Esophagus squamous epithelium (tissue), 5 donors: ENCODE measurements at regions not wholly inside any gene's neighbourhood (a gene's known extent, or its start where the extent isn't known, plus 50 kb on each side); places are given as distances from the start of the nearest gene placed in this dataset.

Experiments
- DNase-seq: peaks from one replicate; lab custom pipeline; 2025; lab: John Stamatoyannopoulos, UW
- H3K27ac ChIP-seq, 4 donors: fragments of 200-600 bp; sonication (generic); one replicate each; pipeline ENCODE4 v1.5.1; 2016 to 2019; ENCODE audit warnings: mild to moderate bottlenecking in 1 of 4
- H3K27me3 ChIP-seq, 4 donors: fragments of 200-600 bp; sonication (generic); 1 replicate in 3 of 4; 2 replicates in 1 of 4; pipeline versions ENCODE4 v1.5.1 to v1.6.0; 2017 to 2021; ENCODE audit warnings: antibody characterized with exemption in 1 of 4
- H3K36me3 ChIP-seq, 3 donors: fragments of 200-600 bp; sonication (generic); one replicate each; pipeline ENCODE4 v1.5.1; 2016 to 2019
- H3K4me1 ChIP-seq, 3 donors: fragments of 200-600 bp; sonication (generic); one replicate each; pipeline ENCODE4 v1.5.1; 2017 to 2019
- H3K4me3 ChIP-seq, 4 donors: fragments of 200-600 bp; sonication (generic); 1 replicate in 3 of 4; 2 replicates in 1 of 4; pipeline ENCODE4 v1.5.1; 2016 to 2019; ENCODE audit warnings: mild to moderate bottlenecking in 2 of 4, moderate library complexity in 1 of 4
- H3K9me3 ChIP-seq, 3 donors: fragments of 200-600 bp; sonication (generic); one replicate each; pipeline ENCODE4 v1.5.1; 2016 to 2019
- POLR2A ChIP-seq, 4 donors: fragments of 450-650 bp; IDR thresholded peaks; one replicate each; pipeline ENCODE4 v1.6.1; 2017; ENCODE audit warnings: antibody characterized with exemption in 4 of 4, mild to moderate bottlenecking in 4 of 4, moderate library complexity in 3 of 4
- WGBS, 2 donors: methylation state at CpG; one replicate each; pipeline ENCODE4 v1.1.5; 2018; 5-methylcytosine and 5-hydroxymethylcytosine counted together
- intact Hi-C: fragments of 100-400 bp; cut with DNase I; formaldehyde crosslinking; loops from one replicate; pipeline ENCODE4 v1.15.0; 2022
- TF ChIP-seq, protein P1 (sequence below), 6 experiments: fragments of 450-650 bp in 4 of 6; fragments of 200-600 bp in 2 of 6; sonication (generic) in 2 of 6; IDR thresholded peaks; one replicate each; pipeline ENCODE4 v1.5.1; 2016 to 2019; ENCODE audit warnings: antibody characterized with exemption in 6 of 6, mild to moderate bottlenecking in 4 of 6, moderate library complexity in 4 of 6
- donor health status: DM: yes; HTN: yes; CAD: no.

GRCh38 chr10:105466521-105466920 is 825.4 kb downstream of the SORCS3 start:
- Histone ChIP-seq H3K27me3 (no peaks in the 10 kb centered on the region), H3K27ac (no peak overlapping the region), H3K4me3 (no peak overlapping the region), H3K4me1 (no peaks in the 10 kb centered on the region), H3K36me3 (no peaks in the 10 kb centered on the region), H3K9me3 (peaks cover 0 to 6% (median 4%) of the 10 kb centered on the region in 3 donors)
- intact Hi-C loops, result no loop called here
- WGBS, 2 donors, result 74 to 97% methylated on average over 1 of the region's 1 CpG
- no peak for DNase-seq
- TF ChIP-seq, protein P1, sequence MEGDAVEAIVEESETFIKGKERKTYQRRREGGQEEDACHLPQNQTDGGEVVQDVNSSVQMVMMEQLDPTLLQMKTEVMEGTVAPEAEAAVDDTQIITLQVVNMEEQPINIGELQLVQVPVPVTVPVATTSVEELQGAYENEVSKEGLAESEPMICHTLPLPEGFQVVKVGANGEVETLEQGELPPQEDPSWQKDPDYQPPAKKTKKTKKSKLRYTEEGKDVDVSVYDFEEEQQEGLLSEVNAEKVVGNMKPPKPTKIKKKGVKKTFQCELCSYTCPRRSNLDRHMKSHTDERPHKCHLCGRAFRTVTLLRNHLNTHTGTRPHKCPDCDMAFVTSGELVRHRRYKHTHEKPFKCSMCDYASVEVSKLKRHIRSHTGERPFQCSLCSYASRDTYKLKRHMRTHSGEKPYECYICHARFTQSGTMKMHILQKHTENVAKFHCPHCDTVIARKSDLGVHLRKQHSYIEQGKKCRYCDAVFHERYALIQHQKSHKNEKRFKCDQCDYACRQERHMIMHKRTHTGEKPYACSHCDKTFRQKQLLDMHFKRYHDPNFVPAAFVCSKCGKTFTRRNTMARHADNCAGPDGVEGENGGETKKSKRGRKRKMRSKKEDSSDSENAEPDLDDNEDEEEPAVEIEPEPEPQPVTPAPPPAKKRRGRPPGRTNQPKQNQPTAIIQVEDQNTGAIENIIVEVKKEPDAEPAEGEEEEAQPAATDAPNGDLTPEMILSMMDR (IDR thresholded peaks at IDR 0.05), result no peak
- TF ChIP-seq POLR2A (IDR thresholded peaks at IDR 0.05), result no peak

DNA sequence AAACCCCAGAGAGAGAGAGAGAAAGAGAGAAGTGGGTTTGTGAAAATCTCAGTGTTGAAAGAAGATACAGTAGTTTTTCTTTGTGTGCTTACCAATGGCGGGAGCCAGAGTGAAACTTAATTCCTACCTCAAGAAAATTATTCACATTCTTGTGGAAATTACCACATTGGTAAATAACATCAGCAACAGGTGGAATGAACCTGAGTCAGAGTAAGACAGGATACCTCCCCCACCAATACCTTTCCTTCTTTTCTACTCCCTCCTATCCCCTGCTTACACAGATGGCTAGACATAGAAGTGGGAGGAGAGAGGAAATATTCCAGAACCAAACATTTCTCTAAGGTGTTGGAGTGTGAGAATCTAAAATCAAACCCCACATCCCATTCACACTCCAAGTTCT is 793.9 kb downstream of the SORCS3 start:
- DNase-seq, result no peak
- no peaks in the 10 kb centered on the region for H3K36me3 ChIP-seq
- TF ChIP-seq POLR2A (IDR thresholded peaks at IDR 0.05), result no peak
- TF ChIP-seq, protein P1 (IDR thresholded peaks at IDR 0.05), result no peak
- H3K27ac ChIP-seq, result no peak overlapping the region
- H3K4me3 ChIP-seq, result no peak overlapping the region
- intact Hi-C loops, result no loop called here
- 50 to 91% methylated on average over 1 of the region's 1 CpG for WGBS, 2 donors
- no peaks in the 10 kb centered on the region for H3K4me1 ChIP-seq
- H3K9me3 ChIP-seq, result no peaks in the 10 kb centered on the region
- no peaks in the 10 kb centered on the region for H3K27me3 ChIP-seq

- Histone ChIP-seq H3K4me3 (no peak overlapping the region), H3K4me1 (no peaks in the 10 kb centered on the region), H3K9me3 (no peaks in the 10 kb centered on the region), H3K36me3 (no peaks in the 10 kb centered on the region), H3K27me3 (no peaks in the 10 kb centered on the region), H3K27ac (no peak overlapping the region)
- TF ChIP-seq, protein P1 (IDR thresholded peaks at IDR 0.05), result no peak
- WGBS, 2 donors, result 57 to 66% methylated on average over 4 of the region's 4 CpGs
- intact Hi-C loops, result no loop called here
- no peak for DNase-seq
Observed at GRCh38 chr10:105413997-105414396, 772.9 kb downstream of the SORCS3 start.

DNA sequence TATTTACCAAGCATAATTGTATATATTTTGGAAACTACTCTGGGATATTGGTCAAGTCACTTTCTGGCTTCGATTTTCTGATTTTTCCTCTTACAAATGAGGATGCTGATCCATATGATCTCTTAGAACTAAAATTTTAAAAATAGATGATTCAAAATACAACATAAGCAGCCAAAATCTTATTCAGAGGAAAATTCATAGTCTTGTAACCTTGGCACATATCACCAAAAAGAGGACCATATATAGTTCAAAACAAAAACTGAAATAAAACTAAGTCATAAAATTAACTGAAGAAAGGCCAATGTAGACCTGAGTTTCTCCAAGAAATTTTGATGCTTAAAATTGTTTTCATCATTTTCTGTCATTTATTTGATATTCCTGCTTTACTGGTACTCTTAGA is 768.3 kb downstream of the SORCS3 start:
- H3K27ac ChIP-seq, result no peak overlapping the region
- no peak for DNase-seq
- H3K4me3 ChIP-seq, result no peak overlapping the region
- no peaks in the 10 kb centered on the region for H3K27me3 ChIP-seq
- H3K36me3 ChIP-seq, result no peaks in the 10 kb centered on the region
- no peaks in the 10 kb centered on the region for H3K4me1 ChIP-seq
- TF ChIP-seq, protein P1 (IDR thresholded peaks at IDR 0.05), result no peak
- no peak for TF ChIP-seq POLR2A (IDR thresholded peaks at IDR 0.05)
- no peaks in the 10 kb centered on the region for H3K9me3 ChIP-seq
- WGBS, 2 donors, result 38 to 55% methylated on average over 1 of the region's 1 CpG
- intact Hi-C loops, result no loop called here

GRCh38 chr10:105406488-105406887 is 765.4 kb downstream of the SORCS3 start:
- Histone ChIP-seq H3K27ac (no peak overlapping the region), H3K27me3 (no peaks in the 10 kb centered on the region), H3K36me3 (no peaks in the 10 kb centered on the region), H3K9me3 (no peaks in the 10 kb centered on the region), H3K4me1 (no peaks in the 10 kb centered on the region), H3K4me3 (no peak overlapping the region)
- intact Hi-C loops, result no loop called here
- DNase-seq, result no peak
- no peak for TF ChIP-seq POLR2A (IDR thresholded peaks at IDR 0.05)
- TF ChIP-seq, protein P1 (IDR thresholded peaks at IDR 0.05), result no peak
- 68 to 76% methylated on average over 2 of the region's 2 CpGs for WGBS, 2 donors
